NCI-H146 (cell line): ENCODE measurements at regions not wholly inside any gene's neighbourhood (a gene's known extent, or its start where the extent isn't known, plus 50 kb on each side); places are given as distances from the start of the nearest gene placed in this dataset.

Experiments used
- DNase-seq: peaks from one replicate; lab custom pipeline; 2025; lab: John Stamatoyannopoulos, UW

DNA sequence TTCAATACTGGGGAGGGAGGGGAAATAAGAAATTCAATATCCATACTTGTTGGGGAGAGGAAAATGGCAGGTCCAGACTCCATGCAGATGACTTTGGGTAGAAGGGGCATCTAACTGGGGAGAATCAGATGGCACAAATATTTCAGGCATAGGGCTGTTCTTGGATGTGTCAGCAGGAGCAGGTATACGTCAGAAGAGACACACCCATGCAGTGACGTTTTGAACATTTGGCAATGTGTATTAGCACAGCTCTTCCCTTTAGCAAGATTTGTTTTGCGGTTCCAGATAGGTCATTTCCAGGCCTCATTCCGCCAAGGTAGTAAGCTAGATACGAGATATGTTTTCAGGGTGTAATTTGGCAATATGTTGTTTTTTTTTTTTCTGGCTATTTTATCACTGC lies 187.2 kb upstream of the CDH10 start:
- DNase-seq: no peak

GRCh38 chr5:24823625-24824024 lies 178.8 kb upstream of the CDH10 start:
- peak; percentile 25 for DNase-seq

DNA sequence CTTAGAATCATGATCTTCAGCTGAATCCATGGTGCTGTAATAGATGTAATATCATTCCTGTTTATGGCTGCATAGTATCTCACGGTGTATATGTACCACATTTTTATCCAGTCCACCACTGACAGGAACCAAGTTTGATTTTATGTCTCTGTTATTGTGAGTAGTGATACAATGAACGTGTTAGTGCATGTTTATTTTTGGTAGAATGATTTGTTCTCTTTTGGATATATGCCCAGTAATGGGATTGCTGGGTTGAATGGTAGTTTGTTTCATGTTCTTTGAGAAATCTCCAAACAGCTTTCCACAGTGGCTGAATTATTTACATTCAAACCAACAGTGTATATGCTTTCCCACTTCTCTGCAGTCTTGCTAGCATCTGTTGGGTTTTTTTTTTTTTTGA lies 175.1 kb upstream of the CDH10 start:
- DNase-seq: no peak

GRCh38 chr5:24817966-24818365 lies 173.2 kb upstream of the CDH10 start:
- no peak for DNase-seq

- DNase-seq: no peak
Observed at GRCh38 chr5:24816206-24816605, 171.4 kb upstream of the CDH10 start.

GRCh38 chr5:24805230-24805629 lies 160.5 kb upstream of the CDH10 start:
- DNase-seq: no peak

DNA sequence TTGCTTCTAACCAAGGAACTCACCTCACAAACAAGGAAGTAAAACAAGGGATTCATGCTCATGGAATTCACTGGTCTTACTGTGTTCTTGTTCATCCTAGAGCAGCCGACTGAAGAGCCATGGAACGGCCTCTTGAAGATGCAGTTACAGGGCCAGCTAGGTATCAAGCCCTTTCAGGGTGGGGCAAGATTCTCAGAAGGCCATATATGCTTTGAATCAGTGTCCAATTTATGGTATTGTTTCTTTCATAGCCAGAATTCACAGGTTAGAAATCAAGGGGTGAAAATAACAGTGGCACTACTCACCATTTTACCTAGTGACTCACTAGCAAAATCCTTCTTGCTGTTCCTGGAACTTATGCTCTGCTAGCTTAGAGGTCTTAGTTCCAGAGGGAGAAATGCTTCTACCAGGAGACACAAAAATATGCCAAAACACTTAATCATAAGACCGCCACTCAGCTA lies 159.5 kb upstream of the CDH10 start:
- DNase-seq: no peak

GRCh38 chr5:24791326-24791725 lies 146.5 kb upstream of the CDH10 start:
- DNase-seq: no peak

DNA sequence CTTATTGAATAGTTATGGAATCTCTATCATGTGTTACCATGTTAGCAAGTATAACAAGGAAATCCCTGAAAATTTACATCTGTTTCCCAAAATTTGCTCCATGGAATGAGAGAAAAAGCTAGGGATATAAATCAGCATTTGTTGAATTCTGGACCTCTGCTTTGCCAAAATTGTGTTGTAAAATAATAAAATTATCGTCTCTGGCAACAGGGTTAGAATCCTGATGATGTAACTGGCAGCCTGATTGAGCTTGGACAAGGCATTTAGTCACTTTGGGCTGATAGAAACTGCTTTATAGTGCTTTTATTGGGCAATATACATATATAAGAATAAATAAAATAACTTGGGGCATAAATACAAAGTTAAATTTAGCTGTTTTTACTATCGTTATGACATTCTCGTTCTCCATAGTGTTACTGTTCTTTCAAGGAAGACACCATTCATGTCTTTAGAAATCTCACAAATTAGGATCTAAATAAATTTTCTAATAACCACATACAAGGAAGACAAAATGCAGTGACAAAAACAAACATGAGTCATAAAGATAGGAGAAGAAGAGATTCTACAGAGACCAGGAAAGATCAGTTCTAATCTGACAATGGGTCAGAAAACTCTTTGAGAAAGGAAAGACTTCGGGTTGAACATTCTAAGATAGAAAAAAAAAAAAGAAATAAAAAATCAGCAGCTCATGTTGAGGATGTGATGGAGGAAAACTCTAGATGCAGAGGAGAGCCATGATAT lies 145.0 kb upstream of the CDH10 start:
- no peak for DNase-seq

GRCh38 chr5:24788829-24789514 lies 144.2 kb upstream of the CDH10 start:
- DNase-seq: no peak

- DNase-seq: no peak
Observed at GRCh38 chr5:24786108-24786507, 141.3 kb upstream of the CDH10 start.

DNA sequence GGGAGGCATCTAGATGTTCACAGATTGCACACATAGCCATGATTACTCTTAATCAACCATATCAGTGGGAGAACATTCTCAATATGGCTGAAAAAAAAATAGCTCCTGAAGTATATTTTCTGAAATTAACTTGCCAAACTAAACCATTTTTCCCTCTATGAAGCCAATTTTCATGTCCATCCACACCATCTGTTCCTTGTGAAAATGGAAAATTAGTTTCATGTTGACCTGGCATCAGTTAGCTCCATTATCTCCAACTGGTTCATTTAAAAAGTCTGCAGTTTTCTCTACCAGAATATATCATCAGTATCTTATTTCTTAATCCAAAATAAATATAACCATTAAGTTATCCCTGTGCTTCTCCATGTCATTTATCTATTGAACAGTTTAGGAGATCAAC lies 138.8 kb upstream of the CDH10 start:
- DNase-seq: no peak

DNA sequence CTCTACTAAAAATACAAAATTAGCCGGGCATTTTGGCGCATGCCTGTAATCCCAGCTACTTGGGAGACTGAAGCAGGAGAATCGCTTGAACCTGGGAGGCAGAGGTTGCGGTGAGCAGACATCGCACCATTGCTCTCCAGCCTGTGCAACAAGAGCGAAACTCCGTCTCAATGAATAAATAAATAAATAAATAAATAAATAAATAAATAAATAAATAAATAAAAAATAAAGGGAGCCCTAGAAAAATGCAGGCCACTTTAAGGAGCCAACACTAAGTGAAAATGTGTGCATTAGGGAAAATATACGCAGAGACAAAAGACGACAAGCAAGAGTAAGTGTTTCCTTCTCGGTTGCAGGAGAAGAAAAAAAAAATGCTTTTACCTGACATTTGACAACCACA lies 132.6 kb upstream of the CDH10 start:
- no peak for DNase-seq

DNA sequence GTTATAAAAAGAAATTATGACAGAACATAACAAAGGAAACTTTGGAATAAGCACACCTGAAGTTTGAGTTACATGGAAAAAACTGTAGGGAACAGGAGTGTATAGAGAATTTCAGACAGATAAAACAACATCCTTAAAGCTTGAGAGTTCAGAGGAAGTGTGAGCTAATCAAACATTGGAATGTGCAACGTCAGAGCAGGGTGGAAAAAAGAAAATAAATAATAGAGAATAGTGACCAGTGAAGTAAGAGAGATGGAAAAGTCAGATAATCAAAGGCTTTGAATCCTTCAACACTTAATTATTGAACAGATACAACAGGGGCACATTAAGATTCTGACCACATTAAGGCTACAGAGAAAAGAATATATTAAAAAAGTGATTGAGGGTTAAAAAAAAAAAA lies 128.5 kb upstream of the CDH10 start:
- no peak for DNase-seq

DNA sequence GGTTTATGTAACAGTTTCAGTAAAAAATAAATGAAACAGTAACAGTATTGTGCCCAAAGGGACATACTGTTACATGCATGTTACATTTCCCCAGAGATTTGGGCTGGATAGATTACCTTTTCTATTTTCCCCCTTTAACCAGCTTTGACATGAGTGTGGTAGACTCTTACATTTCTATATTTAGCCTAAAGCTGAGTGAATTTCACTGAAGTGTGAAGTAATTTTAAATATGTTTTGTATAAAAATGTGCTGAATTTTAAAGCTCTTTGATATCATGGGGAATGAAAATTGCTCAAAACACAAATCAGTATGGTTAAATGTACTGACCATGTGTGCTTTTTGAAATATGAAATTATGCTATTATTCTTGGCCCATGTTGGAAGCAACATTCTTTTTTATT lies 122.3 kb upstream of the CDH10 start:
- no peak for DNase-seq

DNA sequence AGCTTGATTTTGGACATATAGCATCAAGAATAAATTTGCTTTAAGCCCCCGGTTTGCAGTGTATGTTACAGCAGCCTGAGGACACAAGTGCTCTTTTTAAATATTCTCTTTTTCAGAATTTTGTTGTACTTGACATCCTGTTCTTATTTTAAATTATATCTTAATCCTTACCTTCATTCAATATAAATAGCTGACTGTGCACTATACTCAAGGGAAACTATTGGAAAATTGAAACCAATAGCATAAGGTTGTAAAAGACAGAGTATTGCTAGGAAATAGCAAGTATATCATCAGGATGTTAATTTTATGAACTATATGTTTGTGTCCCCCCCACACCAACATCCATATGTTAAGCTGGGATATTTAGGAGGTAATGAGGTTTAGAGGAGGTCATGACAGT lies 120.4 kb upstream of the CDH10 start:
- DNase-seq: no peak

DNA sequence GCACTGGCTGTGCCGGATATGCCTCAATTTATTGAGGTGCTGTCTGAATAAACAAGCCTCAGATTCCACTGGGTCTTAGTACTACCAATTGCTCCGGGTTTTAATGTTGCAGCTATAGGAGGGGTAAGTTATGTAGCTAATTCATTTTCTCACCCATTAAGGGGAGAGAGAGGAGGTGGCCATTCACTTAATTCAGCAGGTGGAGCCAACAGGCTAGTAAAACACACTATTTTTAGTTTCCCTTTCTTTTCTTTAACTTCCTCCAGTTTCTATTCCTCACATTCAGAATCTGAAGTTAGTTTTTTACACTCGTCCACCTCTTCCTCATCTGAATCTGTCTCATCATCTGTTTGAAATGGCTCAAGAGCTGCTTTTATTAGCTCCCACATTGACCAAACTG lies 105.6 kb upstream of the CDH10 start:
- DNase-seq: no peak

- DNase-seq: peak; percentile 3
Observed at GRCh38 chr5:24749701-24750100, 104.9 kb upstream of the CDH10 start.

- no peak for DNase-seq
Observed at GRCh38 chr5:24747327-24747726, 102.5 kb upstream of the CDH10 start.

- DNase-seq: no peak
Observed at GRCh38 chr5:24742334-24742733, 97.6 kb upstream of the CDH10 start.

DNA sequence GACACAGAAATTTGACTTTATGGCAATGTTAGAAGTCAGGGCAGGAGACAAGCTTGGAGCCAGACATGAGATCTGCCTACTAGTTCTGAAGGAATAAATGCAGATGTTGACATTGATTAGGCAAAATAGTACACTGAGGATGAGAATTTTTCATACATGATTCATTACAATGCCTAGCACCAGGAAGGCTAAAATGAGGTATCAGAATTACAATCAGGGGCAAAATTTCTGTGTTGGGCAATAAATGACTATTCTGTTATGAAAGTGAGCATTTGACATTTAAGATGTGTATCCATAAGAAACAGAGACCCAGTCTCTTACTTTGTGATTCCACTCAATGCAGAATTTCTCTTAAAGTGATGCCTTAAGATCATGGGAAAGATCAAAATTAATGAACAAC lies 92.4 kb upstream of the CDH10 start:
- DNase-seq: no peak

DNA sequence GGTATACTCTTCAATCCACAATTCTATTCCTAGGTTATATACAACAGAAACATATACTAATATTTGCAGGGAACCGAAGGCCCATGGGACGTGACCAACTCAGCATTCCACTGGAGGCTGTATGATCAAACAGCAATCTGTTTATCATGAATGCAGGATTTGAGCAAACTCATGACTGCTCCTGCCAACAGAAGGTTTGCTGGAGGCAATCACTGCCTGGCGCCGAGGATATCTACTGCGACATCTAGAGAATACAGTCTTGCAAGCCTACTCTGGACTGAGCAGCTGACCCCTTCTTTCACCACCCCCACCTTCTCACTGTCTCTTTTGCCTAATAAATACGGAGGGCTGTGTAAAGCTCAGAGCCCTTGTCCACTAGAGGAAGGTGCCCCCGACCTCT lies 90.5 kb upstream of the CDH10 start:
- DNase-seq: no peak

DNA sequence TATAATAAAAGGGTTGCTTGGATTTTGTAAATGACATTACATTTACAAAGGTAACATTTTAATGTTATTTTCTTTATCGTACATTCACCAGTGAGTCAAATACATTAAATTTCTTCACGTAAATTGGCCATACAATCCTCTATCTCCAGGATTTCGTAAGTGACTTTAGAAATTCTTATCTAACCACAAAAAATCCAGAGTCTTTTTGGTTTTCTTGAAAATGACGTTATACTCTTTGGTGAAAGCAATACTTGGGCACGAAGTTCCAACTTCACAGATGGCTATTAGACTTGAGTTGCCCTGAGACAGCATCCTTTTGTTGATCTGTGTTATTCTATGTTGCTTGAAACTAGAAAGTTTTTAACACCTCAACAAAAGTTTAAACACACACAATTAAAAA lies 87.4 kb upstream of the CDH10 start:
- no peak for DNase-seq

DNA sequence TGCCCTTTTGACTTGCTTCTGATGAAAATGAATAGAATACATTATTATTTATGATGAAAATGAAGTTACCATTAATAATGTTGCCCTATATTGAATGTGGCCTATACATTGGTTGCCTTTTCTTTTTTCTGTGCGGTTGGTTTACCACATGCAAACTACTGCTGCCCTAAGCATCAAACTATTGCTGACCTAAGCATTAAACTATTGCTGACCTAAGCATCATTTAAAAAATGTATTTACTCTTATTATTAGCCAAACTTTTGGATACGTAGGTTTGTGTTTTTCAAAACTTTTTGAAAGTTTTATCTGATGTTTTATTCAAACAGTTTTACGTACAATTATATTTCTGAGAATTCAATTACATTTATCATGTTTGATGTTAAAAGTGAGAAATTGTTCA lies 76.0 kb upstream of the CDH10 start:
- DNase-seq: no peak
